Prostate gland (tissue), 2 donors: ENCODE measurements at regions not wholly inside any gene's neighbourhood (a gene's known extent, or its start where the extent isn't known, plus 50 kb on each side); places are given as distances from the start of the nearest gene placed in this dataset.

ENCODE experiments used
- CTCF ChIP-seq, 4 experiments: fragments of 200-600 bp in 2 of 4; fragments of 450-650 bp in 2 of 4; sonication (generic) in 2 of 4; IDR thresholded peaks; 1 replicate in 3 of 4; 2 replicates in 1 of 4; pipeline ENCODE4 v1.5.1; 2016 to 2019; ENCODE audit warnings: antibody characterized with exemption in 4 of 4, mild to moderate bottlenecking in 2 of 4, moderate library complexity in 2 of 4
- POLR2A ChIP-seq: fragments of 450-650 bp; IDR thresholded peaks from one replicate; pipeline ENCODE4 v1.6.1; 2016; ENCODE audit warnings: antibody characterized with exemption, mild to moderate bottlenecking
- POLR2AphosphoS5 ChIP-seq: sonication (generic); formaldehyde crosslinking; IDR thresholded peaks from one replicate; pipeline ENCODE4 v1.6.1; 2017; ENCODE audit warnings: antibody characterized with exemption

- TF ChIP-seq POLR2A (no peak), CTCF (IDR thresholded peaks at IDR 0.05) (peak in 3 of 4 experiments; percentile 43 to 53 (median 52)), POLR2AphosphoS5 (no peak)
Measured at GRCh38 chr10:128263891-128264688, 137.9 kb upstream of the MKI67 start.
